ENCODE measurements at regions not wholly inside any gene's neighbourhood (a gene's known extent, or its start where the extent isn't known, plus 50 kb on each side); places are given as distances from the start of the nearest gene placed in this dataset.

- no peak for DNase-seq
Measured at GRCh38 chr3:7915356-7915755, 586.3 kb upstream of the LMCD1 start.

GRCh38 chr3:7917443-7918151 lies 584.0 kb upstream of the LMCD1 start:
- DNase-seq = no peak

- DNase-seq = no peak
Measured at GRCh38 chr3:7920211-7920610, 581.4 kb upstream of the LMCD1 start.

- DNase-seq = no peak
Measured at GRCh38 chr3:7924228-7924627, 577.4 kb upstream of the LMCD1 start.

GRCh38 chr3:7927015-7927414 lies 574.6 kb upstream of the LMCD1 start:
- no peak for DNase-seq

GRCh38 chr3:7927864-7928263 lies 573.8 kb upstream of the LMCD1 start:
- DNase-seq = no peak

- no peak for DNase-seq
Measured at GRCh38 chr3:7929319-7929889, 572.2 kb upstream of the LMCD1 start.

GRCh38 chr3:7934362-7934761 lies 567.3 kb upstream of the LMCD1 start:
- DNase-seq = no peak

- DNase-seq = no peak
Measured at GRCh38 chr3:7947930-7948329, 553.7 kb upstream of the LMCD1 start.

GRCh38 chr3:7950890-7951289 lies 550.7 kb upstream of the LMCD1 start:
- no peak for DNase-seq

GRCh38 chr3:7953449-7954014 lies 548.1 kb upstream of the LMCD1 start:
- DNase-seq = no peak

- DNase-seq = no peak
Measured at GRCh38 chr3:7957024-7957423, 544.6 kb upstream of the LMCD1 start.

- DNase-seq = no peak
Measured at GRCh38 chr3:7959094-7959493, 542.5 kb upstream of the LMCD1 start.

- no peak for DNase-seq
Measured at GRCh38 chr3:7960601-7961000, 541.0 kb upstream of the LMCD1 start.

- no peak for DNase-seq
Measured at GRCh38 chr3:7962301-7962700, 539.3 kb upstream of the LMCD1 start.

- no peak for DNase-seq
Measured at GRCh38 chr3:7964899-7965298, 536.7 kb upstream of the LMCD1 start.

- DNase-seq = no peak
Measured at GRCh38 chr3:7973006-7973405, 528.6 kb upstream of the LMCD1 start.

- DNase-seq = peak; percentile 15
Measured at GRCh38 chr3:7977245-7978086, 524.2 kb upstream of the LMCD1 start.

GRCh38 chr3:7978087-7978422 lies 523.6 kb upstream of the LMCD1 start:
- no peak for DNase-seq

- no peak for DNase-seq
Measured at GRCh38 chr3:7982126-7982525, 519.5 kb upstream of the LMCD1 start.

- no peak for DNase-seq
Measured at GRCh38 chr3:7999384-7999783, 502.2 kb upstream of the LMCD1 start.

GRCh38 chr3:8001307-8001706 lies 500.3 kb upstream of the LMCD1 start:
- no peak for DNase-seq

- no peak for DNase-seq
Measured at GRCh38 chr3:8001712-8002111, 499.9 kb upstream of the LMCD1 start.

GRCh38 chr3:8011902-8012301 lies 489.7 kb upstream of the LMCD1 start:
- DNase-seq = no peak

All from NCI-H1048 (cell line).